Heart right ventricle (tissue), 16 donors: ENCODE measurements at regions not wholly inside any gene's neighbourhood (a gene's known extent, or its start where the extent isn't known, plus 50 kb on each side); places are given as distances from the start of the nearest gene placed in this dataset.

Experiments
- ATAC-seq, 8 donors: fragments of 200-7000 bp; cut with Tn5 transposase; one replicate each; pipeline ENCODE4 v1.9.1; 2020; ENCODE audit warnings: mild to moderate bottlenecking in 8 of 8, moderate library complexity in 8 of 8, moderate number of reproducible peaks in 1 of 8
- DNase-seq, 2 donors: peaks; one replicate each; pipeline ENCODE4 v3.0.0-alpha.2; 2020
- H3K27ac ChIP-seq, 10 donors: fragments of 200-600 bp; sonication (generic) in 2 of 10; one replicate each; pipeline versions ENCODE4 v1.5.0 to v1.8.0; 2020 to 2022; ENCODE audit warnings: mild to moderate bottlenecking in 3 of 10
- H3K27me3 ChIP-seq, 7 donors: fragments of 200-600 bp; one replicate each; pipeline ENCODE4 v1.8.0; 2021 to 2022; ENCODE audit warnings: mild to moderate bottlenecking in 2 of 7
- H3K36me3 ChIP-seq, 9 donors: fragments of 200-600 bp; sonication (generic) in 1 of 9; one replicate each; pipeline versions ENCODE4 v1.5.0 to v1.8.0; 2020 to 2022; ENCODE audit warnings: mild to moderate bottlenecking in 2 of 9
- H3K4me1 ChIP-seq, 9 donors: fragments of 200-600 bp; sonication (generic) in 1 of 9; one replicate each; pipeline versions ENCODE4 v1.5.0 to v1.8.0; 2020 to 2022; ENCODE audit warnings: mild to moderate bottlenecking in 4 of 9
- H3K4me3 ChIP-seq, 10 donors: fragments of 200-600 bp; sonication (generic) in 2 of 10; one replicate each; pipeline versions ENCODE4 v1.5.0 to v1.8.0; 2020 to 2022; ENCODE audit warnings: mild to moderate bottlenecking in 7 of 10, moderate library complexity in 2 of 10
- H3K9me3 ChIP-seq, 11 donors: fragments of 200-600 bp in 10 of 11; sonication (generic) in 2 of 11; one replicate each; pipeline versions ENCODE4 v1.5.0 to v1.8.0; 2013 to 2022; ENCODE audit warnings: mild to moderate bottlenecking in 2 of 11, control low read depth in 1 of 11, moderate library complexity in 1 of 11
- CTCF ChIP-seq, 9 donors: fragments of 200-600 bp; sonication (generic) in 2 of 9; IDR thresholded peaks; one replicate each; pipeline versions ENCODE4 v1.5.0 to v1.8.0; 2021 to 2022; ENCODE audit warnings: antibody characterized with exemption in 9 of 9, mild to moderate bottlenecking in 5 of 9, moderate library complexity in 1 of 9
- WGBS, 2 donors: extraction: QIAGEN DNeasy Blood & Tissue Kit; methylation state at CpG; one replicate each; pipeline ENCODE4 v1.1.7; 2013; ENCODE audit warnings: inconsistent platforms in 1 of 2; 5-methylcytosine and 5-hydroxymethylcytosine counted together
- intact Hi-C, 10 donors: fragments of 100-400 bp; cut with DNase I; formaldehyde crosslinking; loops; one replicate each; pipeline versions ENCODE4 v1.11.1 to v1.14.2; 2022
- donor health status: Arrhythmogenic right ventricular cardiomyopathy.
- donor health status: ischemic (EF 13 %, LVEDD 7.1; RV severe dilation, severe dysfunction).
- donor health status: healthy with polysubstance abuse.
- donor health status: DM: no; HTN: yes; CAD: no.
- donor health status: DM: no; HTN: no; CAD: no.
- donor health status: ischemic (EF 25% LVEDD 6.9; RV normal size, moderate dysfunction).
- donor health status: ischemic (EF 25% LVEDD 5.7; RV mildly dilated, moderate dysfunction).
- donor health status: healthy.
- donor health status: DM: yes; HTN: yes; CAD: no.
- donor health status: Ischemic cardiomyopathy.
- donor health status: ischemic (EF 35%, LVEDD 5.7; RV mildly dilated, moderate dysfunction).
- donor health status: nonischemic (EF 11% LVEDD 7.7; RV severe dilation, severe dysfunction).
- donor health status: DM: yes; HTN: yes; CAD: no.
- donor health status: PGD.
- donor health status: ischemic (EF 29% LVEDD 5.4; RV normal size, mild dysfunction).
- donor health status: nonischemic (EF 23%, LVEDD 6.1; RV moderate dilation, normal function).

- H3K4me1 ChIP-seq, result peaks cover 0 to 21% (median 0%) of the 10 kb centered on the region in 9 donors
- H3K36me3 ChIP-seq, result no peaks in the 10 kb centered on the region
- DNase-seq, result no peak
- intact Hi-C loops, result no loop called here
- WGBS, 2 donors, result 15 to 25% methylated on average over 1 of the region's 1 CpG
- H3K9me3 ChIP-seq, result peaks cover 0 to 18% (median 0%) of the 10 kb centered on the region in 11 donors
- ATAC-seq, result peak in 2 of 8 donors; percentile 21 to 64
- no peaks in the 10 kb centered on the region for H3K27me3 ChIP-seq
- H3K4me3 ChIP-seq, result no peak overlapping the region
- no peak for TF ChIP-seq CTCF (IDR thresholded peaks at IDR 0.05)
- peak overlapping the region in 2 of 10 donors; percentile 1 to 25 for H3K27ac ChIP-seq
Observed at GRCh38 chr13:106835477-106835876, 267.5 kb upstream of the ARGLU1 start.

- H3K27me3 ChIP-seq, result peaks cover 0 to 2% (median 0%) of the 10 kb centered on the region in 7 donors
- WGBS, 2 donors, result 73 to 74% methylated on average over 8 of the region's 8 CpGs
- no peaks in the 10 kb centered on the region for H3K36me3 ChIP-seq
- intact Hi-C loops, result no loop called here
- H3K4me1 ChIP-seq, result no peaks in the 10 kb centered on the region
- ATAC-seq (no peak), DNase-seq (no peak)
- H3K27ac ChIP-seq, result no peak overlapping the region
- peaks cover 0 to 15% (median 0%) of the 10 kb centered on the region in 11 donors for H3K9me3 ChIP-seq
- no peak for TF ChIP-seq CTCF (IDR thresholded peaks at IDR 0.05)
- H3K4me3 ChIP-seq, result no peak overlapping the region
Observed at GRCh38 chr13:106821979-106822378, 254.0 kb upstream of the ARGLU1 start.

DNA sequence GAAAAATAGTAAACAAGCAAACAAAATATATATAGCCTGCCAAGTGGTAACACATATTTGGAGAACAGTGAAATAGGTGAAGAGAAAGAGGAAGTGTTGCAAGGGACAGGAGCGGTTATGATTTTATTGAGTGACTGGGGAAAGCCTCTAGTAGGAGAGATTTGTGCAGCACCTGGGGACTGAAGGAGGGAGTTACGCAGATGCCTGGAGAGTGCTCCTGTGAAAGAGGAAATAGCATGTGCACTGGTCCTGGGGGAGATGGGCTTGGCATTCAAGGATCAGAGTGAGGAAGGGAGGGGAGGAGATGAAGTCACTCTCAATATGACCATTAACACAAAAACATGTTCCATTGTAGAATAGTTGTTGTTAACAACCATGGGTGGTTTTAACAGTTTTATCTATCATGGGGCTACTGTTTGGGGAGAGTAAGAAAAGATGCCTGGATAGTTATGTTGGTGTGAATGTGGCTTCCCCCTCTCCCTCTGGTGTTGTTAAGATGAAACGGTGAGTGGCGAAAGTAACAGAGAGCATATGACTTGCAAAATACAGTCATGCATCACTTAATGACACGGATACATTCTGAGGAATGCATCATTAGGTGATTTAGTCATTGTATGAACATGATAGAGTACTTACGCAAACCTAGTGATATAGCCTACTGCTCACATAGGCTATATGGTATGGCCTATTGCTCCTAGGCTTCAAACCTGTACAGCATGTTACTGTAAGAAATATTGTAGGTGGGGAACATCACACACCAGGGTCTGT is 251.7 kb upstream of the ARGLU1 start:
- H3K4me3 ChIP-seq, result no peak overlapping the region
- 80 to 82% methylated on average over 6 of the region's 6 CpGs for WGBS, 2 donors
- no peak for TF ChIP-seq CTCF (IDR thresholded peaks at IDR 0.05)
- peak in 1 of 8 donors; percentile 33 for ATAC-seq
- no peaks in the 10 kb centered on the region for H3K9me3 ChIP-seq
- intact Hi-C loops, result no loop called here
- peaks cover 0 to 4% (median 0%) of the 10 kb centered on the region in 7 donors for H3K27me3 ChIP-seq
- no peak overlapping the region for H3K27ac ChIP-seq
- H3K36me3 ChIP-seq, result no peaks in the 10 kb centered on the region
- no peak for DNase-seq
- no peaks in the 10 kb centered on the region for H3K4me1 ChIP-seq

DNA sequence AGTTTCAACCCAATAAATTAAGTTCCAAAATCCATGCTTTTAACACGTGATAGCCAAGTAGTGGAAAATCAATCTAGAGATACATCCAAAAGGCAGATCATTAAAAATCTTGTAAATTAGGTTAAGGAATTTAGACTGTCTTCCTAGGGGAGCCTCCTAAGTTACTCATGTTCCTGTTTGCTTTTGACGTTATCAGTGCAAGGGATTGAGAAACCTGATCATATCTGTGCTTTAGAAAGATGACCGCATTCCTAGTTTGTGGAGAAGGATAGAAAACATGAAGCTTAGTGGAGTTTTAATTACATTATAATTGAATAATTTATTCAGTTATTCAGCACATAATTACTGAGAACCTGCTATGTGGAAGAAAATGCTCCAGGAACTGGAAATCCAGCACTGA is 251.0 kb upstream of the ARGLU1 start:
- no peak for ATAC-seq
- Histone ChIP-seq H3K4me1 (no peaks in the 10 kb centered on the region), H3K9me3 (no peaks in the 10 kb centered on the region), H3K27ac (no peak overlapping the region), H3K36me3 (no peaks in the 10 kb centered on the region), H3K4me3 (no peak overlapping the region), H3K27me3 (peaks cover 0 to 4% (median 0%) of the 10 kb centered on the region in 7 donors)
- no peak for DNase-seq
- no peak for TF ChIP-seq CTCF (IDR thresholded peaks at IDR 0.05)
- 67 to 68% methylated on average over 3 of the region's 3 CpGs for WGBS, 2 donors
- intact Hi-C loops, result no loop called here
